ENCODE measurements at regions not wholly inside any gene's neighbourhood (a gene's known extent, or its start where the extent isn't known, plus 50 kb on each side); places are given as distances from the start of the nearest gene placed in this dataset.

GRCh38 chr14:81986005-81986404 is 452.4 kb upstream of the SEL1L start:
- BruUV-seq (replicated peaks): no TSS peak
- TF ChIP-seq EZH2phosphoT487 (IDR thresholded peaks at IDR 0.05; ENCODE audit: borderline replicate concordance, low read depth, low read length): no peak
- TF ChIP-seq, protein P1, sequence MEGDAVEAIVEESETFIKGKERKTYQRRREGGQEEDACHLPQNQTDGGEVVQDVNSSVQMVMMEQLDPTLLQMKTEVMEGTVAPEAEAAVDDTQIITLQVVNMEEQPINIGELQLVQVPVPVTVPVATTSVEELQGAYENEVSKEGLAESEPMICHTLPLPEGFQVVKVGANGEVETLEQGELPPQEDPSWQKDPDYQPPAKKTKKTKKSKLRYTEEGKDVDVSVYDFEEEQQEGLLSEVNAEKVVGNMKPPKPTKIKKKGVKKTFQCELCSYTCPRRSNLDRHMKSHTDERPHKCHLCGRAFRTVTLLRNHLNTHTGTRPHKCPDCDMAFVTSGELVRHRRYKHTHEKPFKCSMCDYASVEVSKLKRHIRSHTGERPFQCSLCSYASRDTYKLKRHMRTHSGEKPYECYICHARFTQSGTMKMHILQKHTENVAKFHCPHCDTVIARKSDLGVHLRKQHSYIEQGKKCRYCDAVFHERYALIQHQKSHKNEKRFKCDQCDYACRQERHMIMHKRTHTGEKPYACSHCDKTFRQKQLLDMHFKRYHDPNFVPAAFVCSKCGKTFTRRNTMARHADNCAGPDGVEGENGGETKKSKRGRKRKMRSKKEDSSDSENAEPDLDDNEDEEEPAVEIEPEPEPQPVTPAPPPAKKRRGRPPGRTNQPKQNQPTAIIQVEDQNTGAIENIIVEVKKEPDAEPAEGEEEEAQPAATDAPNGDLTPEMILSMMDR (conservative IDR thresholded peaks at IDR 0.05; ENCODE audit: low read length): no peak
- CTCF ChIA-PET (ENCODE audit: unreplicated experiment): no interaction called here

DNA sequence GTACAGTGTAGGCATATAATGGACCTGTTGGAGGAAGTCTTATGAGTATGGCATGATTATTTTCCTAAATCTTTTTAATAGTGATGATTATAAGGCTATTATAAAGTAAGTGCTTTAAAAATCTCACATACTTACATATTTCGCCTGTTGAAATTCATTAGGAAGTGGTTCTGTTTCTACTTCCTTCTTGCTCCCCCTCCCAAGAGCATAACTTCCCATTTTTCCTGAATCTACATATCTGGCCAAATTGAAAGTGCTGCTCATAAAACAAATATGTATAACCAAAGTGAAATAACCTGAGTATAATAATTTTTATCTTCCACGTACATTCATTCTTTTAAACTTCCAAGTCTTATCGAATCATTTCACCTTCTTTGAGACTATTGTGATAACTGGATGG is 455.6 kb upstream of the SEL1L start:
- H3K27ac ChIP-seq (ENCODE audit: low read depth, low read length, poor library complexity, severe bottlenecking): no peak overlapping the region
- no peaks in the 10 kb centered on the region for H3K4me1 ChIP-seq (ENCODE audit: insufficient read depth, low read length, poor library complexity, severe bottlenecking)
- H3K79me2 ChIP-seq (ENCODE audit: insufficient read depth, low read depth, low read length): no peaks in the 10 kb centered on the region
- no peak overlapping the region for H3K4me3 ChIP-seq (ENCODE audit: low read depth, low read length, poor library complexity, severe bottlenecking)
- intact Hi-C loops (cut with micrococcal nuclease; ENCODE audit: unreplicated experiment): no loop called here
- TF ChIP-seq, protein P1 (conservative IDR thresholded peaks at IDR 0.05; ENCODE audit: low read length): no peak
- no peak for TF ChIP-seq EZH2phosphoT487 (IDR thresholded peaks at IDR 0.05; ENCODE audit: borderline replicate concordance, low read depth, low read length)
- H4K20me1 ChIP-seq (ENCODE audit: insufficient read depth, low read length): no peaks in the 10 kb centered on the region
- no peak for DNase-seq (ENCODE audit: low spot score)
- no peak overlapping the region for H3K4me2 ChIP-seq (ENCODE audit: low read length)
- no peaks in the 10 kb centered on the region for H3K9me3 ChIP-seq (ENCODE audit: low read length)
- H3K9me2 ChIP-seq (ENCODE audit: insufficient read depth, low read length): no peaks in the 10 kb centered on the region
- CTCF ChIA-PET (ENCODE audit: unreplicated experiment): no interaction called here
- no peak overlapping the region for H2AFZ ChIP-seq (ENCODE audit: low read length)
- POLR2A ChIA-PET: no interaction called here
- no peaks in the 10 kb centered on the region for H3K36me3 ChIP-seq (ENCODE audit: insufficient read depth, low read length)
- no TSS peak for BruUV-seq (replicated peaks)

More at GRCh38 chr14:81986005-81986404, 452.4 kb upstream of the SEL1L start:
- POLR2A ChIA-PET: no interaction called here
- H3K9me2 ChIP-seq (ENCODE audit: insufficient read depth, low read length): no peaks in the 10 kb centered on the region
- H3K36me3 ChIP-seq (ENCODE audit: insufficient read depth, low read length): no peaks in the 10 kb centered on the region
- H3K9me3 ChIP-seq (ENCODE audit: low read length): no peaks in the 10 kb centered on the region
- DNase-seq (ENCODE audit: low spot score): no peak
- no peaks in the 10 kb centered on the region for H4K20me1 ChIP-seq (ENCODE audit: insufficient read depth, low read length)
- H2AFZ ChIP-seq (ENCODE audit: low read length): no peak overlapping the region
- intact Hi-C loops (cut with micrococcal nuclease; ENCODE audit: unreplicated experiment): no loop called here
- no peak overlapping the region for H3K4me3 ChIP-seq (ENCODE audit: low read depth, low read length, poor library complexity, severe bottlenecking)
- H3K4me1 ChIP-seq (ENCODE audit: insufficient read depth, low read length, poor library complexity, severe bottlenecking): no peaks in the 10 kb centered on the region
- H3K4me2 ChIP-seq (ENCODE audit: low read length): no peak overlapping the region
- no peaks in the 10 kb centered on the region for H3K79me2 ChIP-seq (ENCODE audit: insufficient read depth, low read depth, low read length)
- no peak overlapping the region for H3K27ac ChIP-seq (ENCODE audit: low read depth, low read length, poor library complexity, severe bottlenecking)

- H3K36me3 ChIP-seq (ENCODE audit: insufficient read depth, low read length): no peaks in the 10 kb centered on the region
- no peak overlapping the region for H3K4me3 ChIP-seq (ENCODE audit: low read depth, low read length, poor library complexity, severe bottlenecking)
- no peak overlapping the region for H2AFZ ChIP-seq (ENCODE audit: low read length)
- no peaks in the 10 kb centered on the region for H4K20me1 ChIP-seq (ENCODE audit: insufficient read depth, low read length)
- no peaks in the 10 kb centered on the region for H3K9me3 ChIP-seq (ENCODE audit: low read length)
- no TSS peak for BruUV-seq (replicated peaks)
- no peak overlapping the region for H3K4me2 ChIP-seq (ENCODE audit: low read length)
- DNase-seq (ENCODE audit: low spot score): peak; percentile 57
- ChIA-PET POLR2A (interaction anchor here (0.7 to 1.1 kb wide), 2 partner anchors 9 to 347 kb away, joined by 3 read pairs; no protein-coding TSS in a partner anchor), CTCF (ENCODE audit: unreplicated experiment) (no interaction called here)
- H3K9me2 ChIP-seq (ENCODE audit: insufficient read depth, low read length): no peaks in the 10 kb centered on the region
- no peaks in the 10 kb centered on the region for H3K79me2 ChIP-seq (ENCODE audit: insufficient read depth, low read depth, low read length)
- no peaks in the 10 kb centered on the region for H3K4me1 ChIP-seq (ENCODE audit: insufficient read depth, low read length, poor library complexity, severe bottlenecking)
- TF ChIP-seq, protein P1 (conservative IDR thresholded peaks at IDR 0.05; ENCODE audit: low read length): peak; percentile 91
- TF ChIP-seq EZH2phosphoT487 (IDR thresholded peaks at IDR 0.05; ENCODE audit: borderline replicate concordance, low read depth, low read length): no peak
- intact Hi-C loops (cut with micrococcal nuclease; ENCODE audit: unreplicated experiment): loop anchor here (2.0 to 10.0 kb wide), 3 partner anchors 280 to 423 kb away; no protein-coding TSS in a partner anchor
- H3K27ac ChIP-seq (ENCODE audit: low read depth, low read length, poor library complexity, severe bottlenecking): no peak overlapping the region
Measured at GRCh38 chr14:81990312-81990761, 456.7 kb upstream of the SEL1L start.

All from OCI-LY7 (cell line).